ENCODE measurements at regions not wholly inside any gene's neighbourhood (a gene's known extent, or its start where the extent isn't known, plus 50 kb on each side); places are given as distances from the start of the nearest gene placed in this dataset.

GRCh38 chr5:3322642-3323041 is 273.0 kb upstream of the IRX1 start:
- no peak overlapping the region for H3K4me3 ChIP-seq (replicated peaks in 1 of 2; ENCODE audit: low read depth in 2 of 2, low read length in 2 of 2)
- TF ChIP-seq, protein P1, sequence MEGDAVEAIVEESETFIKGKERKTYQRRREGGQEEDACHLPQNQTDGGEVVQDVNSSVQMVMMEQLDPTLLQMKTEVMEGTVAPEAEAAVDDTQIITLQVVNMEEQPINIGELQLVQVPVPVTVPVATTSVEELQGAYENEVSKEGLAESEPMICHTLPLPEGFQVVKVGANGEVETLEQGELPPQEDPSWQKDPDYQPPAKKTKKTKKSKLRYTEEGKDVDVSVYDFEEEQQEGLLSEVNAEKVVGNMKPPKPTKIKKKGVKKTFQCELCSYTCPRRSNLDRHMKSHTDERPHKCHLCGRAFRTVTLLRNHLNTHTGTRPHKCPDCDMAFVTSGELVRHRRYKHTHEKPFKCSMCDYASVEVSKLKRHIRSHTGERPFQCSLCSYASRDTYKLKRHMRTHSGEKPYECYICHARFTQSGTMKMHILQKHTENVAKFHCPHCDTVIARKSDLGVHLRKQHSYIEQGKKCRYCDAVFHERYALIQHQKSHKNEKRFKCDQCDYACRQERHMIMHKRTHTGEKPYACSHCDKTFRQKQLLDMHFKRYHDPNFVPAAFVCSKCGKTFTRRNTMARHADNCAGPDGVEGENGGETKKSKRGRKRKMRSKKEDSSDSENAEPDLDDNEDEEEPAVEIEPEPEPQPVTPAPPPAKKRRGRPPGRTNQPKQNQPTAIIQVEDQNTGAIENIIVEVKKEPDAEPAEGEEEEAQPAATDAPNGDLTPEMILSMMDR (IDR thresholded peaks at IDR 0.05; ENCODE audit: low read depth, low read length): no peak
- DNase-seq (ENCODE audit: low read depth in 2 of 2): no peak

GRCh38 chr5:3321923-3322322 is 273.7 kb upstream of the IRX1 start:
- TF ChIP-seq, protein P1 (IDR thresholded peaks at IDR 0.05; ENCODE audit: low read depth, low read length): no peak
- no peak for DNase-seq (ENCODE audit: low read depth in 2 of 2)
- no peak overlapping the region for H3K4me3 ChIP-seq (replicated peaks in 1 of 2; ENCODE audit: low read depth in 2 of 2, low read length in 2 of 2)

- DNase-seq (ENCODE audit: low read depth in 2 of 2): no peak
- TF ChIP-seq, protein P1 (IDR thresholded peaks at IDR 0.05; ENCODE audit: low read depth, low read length): no peak
- H3K4me3 ChIP-seq (replicated peaks in 1 of 2; ENCODE audit: low read depth in 2 of 2, low read length in 2 of 2): no peak overlapping the region
Measured at GRCh38 chr5:3321119-3321760, 274.4 kb upstream of the IRX1 start.

DNA sequence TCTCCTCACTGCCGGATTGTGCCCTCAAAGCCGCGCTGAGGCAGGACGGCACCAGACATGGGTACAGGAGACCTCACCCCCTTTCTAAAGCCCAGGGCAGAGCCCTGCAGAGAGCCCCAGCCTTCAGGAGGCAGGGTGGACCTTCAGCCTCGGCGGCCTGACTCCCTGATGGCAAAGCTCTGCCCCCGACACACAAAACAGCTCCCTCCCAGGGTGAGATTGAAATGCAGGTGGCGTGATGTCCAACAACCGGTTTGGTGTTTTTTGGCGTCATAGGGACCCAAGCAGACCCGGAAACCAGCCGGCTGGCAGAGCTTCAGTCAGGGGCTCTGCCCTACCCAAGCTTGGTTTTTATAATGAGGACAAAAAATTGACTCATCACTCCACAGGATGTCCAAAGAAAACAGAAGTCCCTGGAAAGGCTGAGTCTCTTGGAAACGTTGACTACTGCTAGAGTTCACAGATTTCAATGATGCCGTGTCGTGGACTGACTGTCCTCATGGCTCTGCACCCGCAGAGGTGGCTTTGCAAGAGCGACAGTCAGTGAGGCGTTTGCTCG is 275.2 kb upstream of the IRX1 start:
- no peak overlapping the region for H3K4me3 ChIP-seq (replicated peaks in 1 of 2; ENCODE audit: low read depth in 2 of 2, low read length in 2 of 2)
- DNase-seq (ENCODE audit: low read depth in 2 of 2): no peak
- TF ChIP-seq, protein P1 (IDR thresholded peaks at IDR 0.05; ENCODE audit: low read depth, low read length): no peak

DNA sequence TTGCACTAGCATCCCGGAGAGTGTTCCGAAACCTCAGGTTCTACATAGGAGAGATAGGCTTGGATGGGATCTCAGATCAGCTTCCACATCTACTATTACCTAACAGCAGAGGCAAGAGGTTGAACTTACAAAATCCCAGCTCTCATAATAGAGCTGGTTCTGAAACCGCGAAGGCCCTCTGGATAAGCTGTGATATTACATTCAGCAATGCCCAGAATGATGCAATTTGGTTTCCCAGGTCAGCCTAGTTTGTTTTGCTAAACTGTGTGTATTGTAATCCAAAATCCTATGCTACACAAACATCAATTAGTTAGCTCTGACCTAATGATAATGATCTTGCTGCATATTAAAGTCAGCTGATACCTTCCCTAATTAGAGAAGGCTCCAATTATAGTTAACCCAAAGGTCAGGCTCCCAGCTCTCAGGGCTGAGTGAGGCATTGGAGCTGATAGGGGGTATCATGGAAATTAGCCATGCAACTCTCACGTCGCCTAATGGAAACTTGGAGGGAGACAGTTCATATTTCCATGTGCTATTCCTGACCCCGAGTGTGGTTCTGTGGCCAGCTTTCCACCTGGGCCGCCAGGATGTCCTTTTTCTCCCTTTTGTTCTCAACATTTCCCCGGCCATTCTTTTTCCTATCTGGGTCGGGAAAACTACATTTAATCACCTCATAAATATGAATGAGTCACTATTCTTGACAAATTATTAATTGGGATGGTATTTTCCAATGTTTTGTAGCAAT is 278.4 kb upstream of the IRX1 start:
- DNase-seq (ENCODE audit: low read depth in 2 of 2): no peak
- no peak overlapping the region for H3K4me3 ChIP-seq (replicated peaks in 1 of 2; ENCODE audit: low read depth in 2 of 2, low read length in 2 of 2)
- TF ChIP-seq, protein P1 (IDR thresholded peaks at IDR 0.05; ENCODE audit: low read depth, low read length): no peak

DNA sequence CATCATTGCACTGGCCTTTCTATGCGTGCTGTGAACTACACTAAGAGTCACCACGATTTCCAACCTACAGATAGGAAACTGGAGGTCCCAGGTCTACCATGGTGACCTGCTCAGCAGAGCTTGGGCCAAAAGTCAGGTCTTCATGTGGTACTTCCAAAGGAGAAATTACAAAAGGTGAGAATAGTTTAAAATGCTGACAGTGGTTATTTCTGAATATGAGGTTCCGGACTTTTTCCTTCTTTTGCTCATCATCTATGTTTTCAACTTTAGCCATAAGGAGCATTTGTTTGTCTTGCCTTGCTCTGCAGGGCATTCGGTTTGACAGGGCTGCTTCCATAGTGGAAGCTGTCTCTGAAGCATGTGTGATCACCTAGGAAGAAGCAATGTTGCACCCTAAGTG is 282.1 kb upstream of the IRX1 start:
- TF ChIP-seq, protein P1 (IDR thresholded peaks at IDR 0.05; ENCODE audit: low read depth, low read length): no peak
- H3K4me3 ChIP-seq (replicated peaks in 1 of 2; ENCODE audit: low read depth in 2 of 2, low read length in 2 of 2): no peak overlapping the region
- DNase-seq (ENCODE audit: low read depth in 2 of 2): no peak

All from cardiac fibroblast (primary cell).